NT2/D1 (cell line): ENCODE measurements at regions not wholly inside any gene's neighbourhood (a gene's known extent, or its start where the extent isn't known, plus 50 kb on each side); places are given as distances from the start of the nearest gene placed in this dataset.
"Not testable (repeated sequence)": the region's sequence is repeated elsewhere in the genome, so short reads cannot be mapped to it uniquely, and the experiment has no call there.

Experiments
- DNase-seq: peaks from one replicate; pipeline ENCODE4 v3.0.0-alpha.2; 2011; ENCODE audit warnings: low read depth, low spot score
- H3K27me3 ChIP-seq: 2 replicates; pipeline ENCODE4 v1.6.0; 2011; ENCODE audit warnings: mild to moderate bottlenecking; ENCODE audit not compliant: insufficient read length, insufficient read depth
- H3K36me3 ChIP-seq: 2 replicates; pipeline ENCODE4 v1.6.1; 2011; ENCODE audit warnings: mild to moderate bottlenecking, low read length, mixed read lengths; ENCODE audit not compliant: insufficient read depth, insufficient read length
- H3K4me1 ChIP-seq: 2 replicates; pipeline ENCODE4 v1.5.1; 2011; ENCODE audit not compliant: insufficient read depth, insufficient read length
- H3K4me3 ChIP-seq: 2 replicates; pipeline ENCODE4 v1.5.1; 2011; ENCODE audit warnings: low read depth; ENCODE audit not compliant: insufficient read length
- H3K9ac ChIP-seq: 2 replicates; pipeline ENCODE4 v1.6.0; 2011; ENCODE audit warnings: low read depth; ENCODE audit not compliant: insufficient read length
- H3K9me3 ChIP-seq: 2 replicates; pipeline ENCODE4 v1.5.1; 2011; ENCODE audit warnings: mild to moderate bottlenecking, low read length; ENCODE audit not compliant: insufficient read depth
- SUZ12 ChIP-seq: IDR thresholded peaks from 2 replicates; pipeline ENCODE4 v1.6.1; 2011; ENCODE audit not compliant: insufficient read length, insufficient read depth; ENCODE audit errors: extremely low read depth
- YY1 ChIP-seq: IDR thresholded peaks from 2 replicates; pipeline ENCODE4 v1.6.1; 2011; ENCODE audit not compliant: insufficient read length, insufficient read depth
- ZNF274 ChIP-seq: IDR thresholded peaks from 2 replicates; pipeline ENCODE4 v1.6.1; 2011; ENCODE audit warnings: mild to moderate bottlenecking, low read depth, low read length

DNA sequence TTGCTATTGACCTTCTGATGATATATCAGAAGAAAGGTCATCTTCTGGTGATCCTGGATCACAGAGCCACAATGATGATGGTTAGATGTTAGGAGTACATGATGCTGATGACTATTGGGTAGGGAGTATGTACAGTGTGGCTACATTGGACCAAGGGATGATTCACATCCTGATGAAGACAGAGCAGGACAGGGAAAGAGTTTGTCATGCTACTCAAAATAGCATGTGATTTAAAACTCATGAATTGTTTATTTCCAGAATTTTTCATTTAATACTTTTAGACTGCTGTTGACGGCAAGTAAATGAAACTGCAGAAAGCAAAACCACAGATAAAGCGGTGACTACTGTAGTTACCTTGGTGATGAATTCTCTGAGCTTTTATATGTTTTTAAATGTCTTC, 397.3 kb downstream of the PPP1R3A start:
- H3K27me3 ChIP-seq: no peaks in the 10 kb centered on the region
- no peak overlapping the region for H3K4me3 ChIP-seq
- DNase-seq: no peak
- no peak overlapping the region for H3K9ac ChIP-seq
- H3K36me3 ChIP-seq: no peaks in the 10 kb centered on the region
- no peaks in the 10 kb centered on the region for H3K9me3 ChIP-seq
- H3K4me1 ChIP-seq: no peaks in the 10 kb centered on the region
- no peak for TF ChIP-seq ZNF274
- no peak for TF ChIP-seq SUZ12
- no peak for TF ChIP-seq YY1

DNA sequence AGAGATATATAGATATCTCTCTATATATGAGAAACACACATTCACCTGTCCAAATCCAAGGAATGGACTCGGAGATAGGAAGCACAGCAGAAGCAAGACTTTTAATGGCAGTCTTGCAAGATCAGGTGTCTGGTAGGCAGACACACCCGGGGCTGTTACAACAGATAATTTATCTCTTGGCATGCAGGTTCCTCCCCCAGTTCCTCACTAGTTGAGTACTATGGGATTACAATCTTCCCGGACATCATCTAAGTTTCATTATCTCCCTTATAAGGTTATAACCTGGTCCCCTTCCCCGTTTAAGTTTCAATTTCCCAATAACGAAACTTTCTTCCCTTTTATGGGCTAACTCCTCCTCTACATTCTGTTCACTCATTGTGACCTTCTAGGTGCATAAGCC, 399.3 kb downstream of the PPP1R3A start:
- H3K9me3 ChIP-seq: no peaks in the 10 kb centered on the region
- no peak overlapping the region for H3K9ac ChIP-seq
- H3K36me3 ChIP-seq: no peaks in the 10 kb centered on the region
- no peak overlapping the region for H3K4me3 ChIP-seq
- TF ChIP-seq ZNF274 (no peak), SUZ12 (no peak), YY1 (no peak)
- H3K4me1 ChIP-seq: no peaks in the 10 kb centered on the region
- H3K27me3 ChIP-seq: no peaks in the 10 kb centered on the region
- no peak for DNase-seq

DNA sequence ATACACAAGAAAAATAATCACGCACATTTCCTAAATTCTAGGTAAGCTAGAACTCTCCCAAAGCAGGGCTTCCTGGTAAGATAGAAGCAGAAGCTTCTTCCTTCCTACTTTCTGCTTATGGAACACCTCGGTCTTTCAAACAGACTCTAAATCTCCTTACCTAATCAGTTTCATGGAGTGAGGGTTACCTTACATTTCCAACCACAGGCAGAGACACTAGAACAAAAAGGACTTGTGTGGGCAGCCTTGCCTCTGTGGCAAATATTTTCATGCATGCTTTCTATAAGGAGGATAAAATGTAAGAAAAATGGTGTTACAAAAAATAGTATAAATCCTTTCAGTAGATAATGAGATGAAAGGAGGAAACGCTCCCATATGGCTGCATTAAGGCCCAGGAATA, 386.3 kb upstream of the SMIM30 start:
- no peak for DNase-seq

DNA sequence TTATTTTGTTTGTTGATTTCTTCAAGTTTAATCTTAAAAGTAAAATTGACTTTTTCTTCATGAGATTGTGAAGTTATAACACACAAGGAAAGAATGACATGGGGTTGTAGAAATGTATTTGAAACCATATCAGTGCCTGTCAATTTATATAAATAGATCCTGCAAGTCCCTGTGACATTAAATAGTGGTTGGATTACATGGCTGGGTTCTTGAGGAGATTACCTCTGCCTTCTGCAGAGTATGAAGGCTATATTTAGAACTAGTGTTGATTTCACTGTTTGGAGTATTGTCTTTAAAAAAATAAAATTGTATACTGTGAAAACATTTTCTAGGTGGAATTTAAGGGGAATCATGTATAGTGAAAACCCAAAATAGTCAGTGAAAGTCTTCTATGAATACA, 385.8 kb upstream of the SMIM30 start:
- no peak overlapping the region for H3K9ac ChIP-seq
- no peaks in the 10 kb centered on the region for H3K9me3 ChIP-seq
- no peak for DNase-seq
- no peaks in the 10 kb centered on the region for H3K36me3 ChIP-seq
- TF ChIP-seq ZNF274 (no peak), SUZ12 (no peak), YY1 (no peak)
- H3K4me3 ChIP-seq: no peak overlapping the region
- no peaks in the 10 kb centered on the region for H3K4me1 ChIP-seq
- no peaks in the 10 kb centered on the region for H3K27me3 ChIP-seq

More for the DNA sequence above, 386.3 kb upstream of the SMIM30 start:
- H3K36me3 ChIP-seq: no peaks in the 10 kb centered on the region
- H3K27me3 ChIP-seq: no peaks in the 10 kb centered on the region
- TF ChIP-seq ZNF274 (no peak), SUZ12 (no peak), YY1 (no peak)
- H3K9me3 ChIP-seq: no peaks in the 10 kb centered on the region
- no peak overlapping the region for H3K4me3 ChIP-seq
- no peaks in the 10 kb centered on the region for H3K4me1 ChIP-seq
- no peak overlapping the region for H3K9ac ChIP-seq

DNA sequence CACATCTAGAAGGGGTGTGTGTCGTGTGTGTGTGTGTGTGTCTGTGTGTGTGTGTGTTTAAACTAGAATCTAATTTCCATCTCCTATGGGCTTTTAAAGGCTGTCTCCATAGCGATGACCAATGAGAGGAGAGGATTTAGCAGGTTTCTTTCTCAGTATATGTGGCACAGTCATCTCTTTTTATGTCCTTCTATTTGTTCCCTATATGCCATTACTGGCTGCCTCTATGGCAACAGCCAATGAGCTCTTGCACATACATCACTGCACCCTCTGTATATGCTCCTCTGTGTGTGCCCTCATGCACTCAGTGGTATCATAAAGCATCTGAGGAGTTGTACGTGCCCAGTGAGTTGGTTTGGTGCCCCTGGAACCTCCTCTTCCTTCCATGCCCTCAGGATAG, 378.2 kb upstream of the SMIM30 start:
- H3K9ac ChIP-seq, H3K36me3 ChIP-seq, DNase-seq, H3K4me1 ChIP-seq, H3K27me3 ChIP-seq, H3K4me3 ChIP-seq, H3K9me3 ChIP-seq: not testable (repeated sequence)

DNA sequence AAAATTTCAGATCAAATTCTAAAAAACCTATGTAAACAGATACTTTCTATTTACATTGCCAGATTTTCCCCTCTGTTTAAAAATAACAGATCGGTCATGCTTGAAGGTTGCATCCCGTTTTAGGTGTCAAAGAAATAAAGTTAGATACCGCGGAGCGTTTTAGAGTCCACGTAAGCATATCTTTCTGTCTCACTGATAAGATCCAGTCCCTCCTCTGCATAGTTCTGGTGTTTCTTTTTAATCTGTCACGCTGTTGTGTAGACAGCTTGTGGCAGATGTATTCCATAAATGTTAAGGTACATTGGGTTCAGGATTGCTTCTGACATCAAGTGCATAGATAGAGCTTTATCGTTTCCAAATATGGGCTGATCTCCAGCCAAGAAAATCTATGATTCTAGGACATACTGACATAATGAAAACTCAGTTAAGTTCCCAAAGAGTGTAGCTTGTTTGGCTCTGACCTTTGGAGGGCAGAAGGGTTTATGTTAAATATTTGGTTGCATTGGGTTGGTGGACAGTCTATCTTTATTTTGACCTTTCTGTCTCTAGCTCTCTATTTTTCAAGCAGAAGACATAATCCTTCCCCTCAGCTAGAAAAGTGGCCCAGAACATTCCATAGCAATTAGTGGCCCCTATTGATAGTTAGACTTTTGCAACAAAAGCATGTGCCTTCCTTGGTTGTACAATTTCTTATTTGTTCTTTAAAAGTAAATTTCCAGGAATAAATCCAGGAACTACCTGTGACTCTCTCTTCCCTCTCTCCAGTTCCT, 376.6 kb upstream of the SMIM30 start:
- not testable (repeated sequence) for H3K4me1 ChIP-seq, H3K9ac ChIP-seq, H3K9me3 ChIP-seq, H3K27me3 ChIP-seq, H3K4me3 ChIP-seq, H3K36me3 ChIP-seq, DNase-seq

DNA sequence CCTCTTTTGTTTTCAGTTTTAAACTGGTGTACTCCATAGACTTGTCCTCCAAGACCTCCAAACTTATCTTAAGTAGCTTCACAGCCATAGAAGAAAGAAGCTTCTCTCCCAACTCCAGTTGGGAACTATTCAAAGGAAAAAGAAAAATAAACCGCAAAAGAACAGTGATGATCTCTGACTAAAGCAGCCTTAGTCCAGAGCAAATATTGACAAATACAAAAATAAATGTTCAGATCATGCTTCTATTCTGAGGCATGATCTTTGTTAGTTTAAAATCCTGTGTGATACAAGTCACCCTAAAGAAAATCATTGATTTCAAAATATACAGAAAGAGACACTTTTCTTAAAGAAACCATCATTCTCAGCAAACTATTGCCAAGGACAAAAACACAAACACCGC, 373.0 kb upstream of the SMIM30 start:
- Histone ChIP-seq H3K9me3 (no peaks in the 10 kb centered on the region), H3K9ac (no peak overlapping the region), H3K4me3 (no peak overlapping the region), H3K36me3 (no peaks in the 10 kb centered on the region), H3K27me3 (no peaks in the 10 kb centered on the region), H3K4me1 (no peaks in the 10 kb centered on the region)
- DNase-seq: no peak
- TF ChIP-seq ZNF274 (no peak), SUZ12 (no peak), YY1 (no peak)
